Activated naive CD4-positive, alpha-beta T cell treated with anti-CD3 and anti-CD28 coated beads, Interleukin-2, amount 50 U/mL, for 16 hours (primary cell): ENCODE measurements at regions not wholly inside any gene's neighbourhood (a gene's known extent, or its start where the extent isn't known, plus 50 kb on each side); places are given as distances from the start of the nearest gene placed in this dataset.

Source experiments
- DNase-seq: peaks from one replicate; pipeline ENCODE4 v3.0.0-alpha.2; 2020

- DNase-seq = no peak
Observed at GRCh38 chr3:40827942-40828688, 303.4 kb downstream of the ZNF621 start.

GRCh38 chr3:40828741-40829415, 304.1 kb downstream of the ZNF621 start:
- no peak for DNase-seq

GRCh38 chr3:40829876-40830275, 305.1 kb downstream of the ZNF621 start:
- no peak for DNase-seq

- no peak for DNase-seq
Observed at GRCh38 chr3:40837300-40837699, 312.5 kb downstream of the ZNF621 start.

- no peak for DNase-seq
Observed at GRCh38 chr3:40841131-40841530, 316.4 kb downstream of the ZNF621 start.

- DNase-seq = no peak
Observed at GRCh38 chr3:40841570-40842109, 316.9 kb downstream of the ZNF621 start.

- DNase-seq = no peak
Observed at GRCh38 chr3:40842714-40843113, 318.0 kb downstream of the ZNF621 start.

- DNase-seq = no peak
Observed at GRCh38 chr3:40843208-40843624, 318.5 kb downstream of the ZNF621 start.

GRCh38 chr3:40843851-40844548, 319.2 kb downstream of the ZNF621 start:
- no peak for DNase-seq

GRCh38 chr3:40844896-40845295, 320.1 kb downstream of the ZNF621 start:
- no peak for DNase-seq

- DNase-seq = no peak
Observed at GRCh38 chr3:40845447-40845846, 320.7 kb downstream of the ZNF621 start.

GRCh38 chr3:40845916-40846315, 321.2 kb downstream of the ZNF621 start:
- DNase-seq = no peak

- no peak for DNase-seq
Observed at GRCh38 chr3:40846451-40846850, 321.7 kb downstream of the ZNF621 start.

- DNase-seq = no peak
Observed at GRCh38 chr3:40847551-40847992, 322.8 kb downstream of the ZNF621 start.

- DNase-seq = no peak
Observed at GRCh38 chr3:40848421-40848820, 323.7 kb downstream of the ZNF621 start.

GRCh38 chr3:40850861-40851260, 326.1 kb downstream of the ZNF621 start:
- DNase-seq = no peak

GRCh38 chr3:40851836-40852235, 327.1 kb downstream of the ZNF621 start:
- DNase-seq = no peak

GRCh38 chr3:40852712-40853111, 328.0 kb downstream of the ZNF621 start:
- DNase-seq = no peak

- DNase-seq = no peak
Observed at GRCh38 chr3:40853474-40853873, 328.7 kb downstream of the ZNF621 start.

- DNase-seq = no peak
Observed at GRCh38 chr3:40855871-40856270, 331.1 kb downstream of the ZNF621 start.

- DNase-seq = no peak
Observed at GRCh38 chr3:40858364-40859115, 333.8 kb downstream of the ZNF621 start.

- DNase-seq = no peak
Observed at GRCh38 chr3:40862946-40863345, 336.4 kb upstream of the CTNNB1 start.
